ENCODE measurements at regions not wholly inside any gene's neighbourhood (a gene's known extent, or its start where the extent isn't known, plus 50 kb on each side); places are given as distances from the start of the nearest gene placed in this dataset.
"Not testable (repeated sequence)": the region's sequence is repeated elsewhere in the genome, so short reads cannot be mapped to it uniquely, and the experiment has no call there.

GRCh38 chr5:121038438-121038837, 574.3 kb downstream of the PRR16 start:
- TF ChIP-seq CTCF (conservative IDR thresholded peaks at IDR 0.05; ENCODE audit: low read depth, low read length): no peak
- H3K4me3 ChIP-seq (ENCODE audit: low read depth, low read length): no peak overlapping the region
- DNase-seq (ENCODE audit: low read depth): no peak

GRCh38 chr5:121049971-121050370, 585.9 kb downstream of the PRR16 start:
- no peak for DNase-seq (ENCODE audit: low read depth)
- no peak for TF ChIP-seq CTCF (conservative IDR thresholded peaks at IDR 0.05; ENCODE audit: low read depth, low read length)
- no peak overlapping the region for H3K4me3 ChIP-seq (ENCODE audit: low read depth, low read length)

- no peak for DNase-seq (ENCODE audit: low read depth)
- H3K4me3 ChIP-seq (ENCODE audit: low read depth, low read length): no peak overlapping the region
- no peak for TF ChIP-seq CTCF (conservative IDR thresholded peaks at IDR 0.05; ENCODE audit: low read depth, low read length)
Observed at GRCh38 chr5:121053055-121053985, 589.2 kb downstream of the PRR16 start.

GRCh38 chr5:121055586-121055985, 591.5 kb downstream of the PRR16 start:
- no peak overlapping the region for H3K4me3 ChIP-seq (ENCODE audit: low read depth, low read length)
- TF ChIP-seq CTCF (conservative IDR thresholded peaks at IDR 0.05; ENCODE audit: low read depth, low read length): no peak
- DNase-seq (ENCODE audit: low read depth): no peak

GRCh38 chr5:121064241-121064640, 600.1 kb downstream of the PRR16 start:
- DNase-seq (ENCODE audit: low read depth); H3K4me3 ChIP-seq (ENCODE audit: low read depth, low read length): not testable (repeated sequence)

- no peak overlapping the region for H3K4me3 ChIP-seq (ENCODE audit: low read depth, low read length)
- TF ChIP-seq CTCF (conservative IDR thresholded peaks at IDR 0.05; ENCODE audit: low read depth, low read length): no peak
- no peak for DNase-seq (ENCODE audit: low read depth)
Observed at GRCh38 chr5:121086671-121087070, 622.6 kb downstream of the PRR16 start.

GRCh38 chr5:121087560-121087959, 623.5 kb downstream of the PRR16 start:
- H3K4me3 ChIP-seq (ENCODE audit: low read depth, low read length): no peak overlapping the region
- DNase-seq (ENCODE audit: low read depth): no peak
- no peak for TF ChIP-seq CTCF (conservative IDR thresholded peaks at IDR 0.05; ENCODE audit: low read depth, low read length)
